ENCODE measurements at regions not wholly inside any gene's neighbourhood (a gene's known extent, or its start where the extent isn't known, plus 50 kb on each side); places are given as distances from the start of the nearest gene placed in this dataset.
A peak's percentile ranks its signal among the peaks of the same experiment; 100 is the strongest.

GRCh38 chr7:24341691-24342413 lies 57.9 kb downstream of the NPY start:
- DNase-seq = no peak

GRCh38 chr7:24343614-24344013 lies 59.6 kb downstream of the NPY start:
- no peak for DNase-seq

- no peak for DNase-seq
Measured at GRCh38 chr7:24346129-24346528, 62.1 kb downstream of the NPY start.

DNA sequence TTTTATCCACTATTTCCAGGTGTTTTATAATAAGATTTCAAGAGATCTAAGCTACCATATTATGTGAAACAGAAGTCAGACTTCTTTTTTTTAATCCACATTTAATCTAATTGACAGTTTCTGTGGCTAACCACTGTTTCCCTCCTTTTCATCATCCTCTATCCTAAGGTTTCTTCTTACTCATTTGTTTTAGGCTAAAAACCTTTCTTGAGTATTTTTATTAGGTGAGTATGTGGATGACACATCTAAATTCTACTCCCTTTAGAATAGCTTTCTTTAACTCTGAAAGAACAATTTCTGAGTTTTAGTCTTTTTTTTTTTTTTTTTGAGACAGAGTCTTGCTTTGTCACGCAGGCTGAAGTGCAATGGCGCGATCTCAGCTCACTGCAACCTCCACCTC lies 62.7 kb downstream of the NPY start:
- no peak for DNase-seq

- DNase-seq = no peak
Measured at GRCh38 chr7:24349339-24349738, 65.3 kb downstream of the NPY start.

- no peak for DNase-seq
Measured at GRCh38 chr7:24354456-24354855, 70.5 kb downstream of the NPY start.

- DNase-seq = no peak
Measured at GRCh38 chr7:24356718-24357386, 72.9 kb downstream of the NPY start.

DNA sequence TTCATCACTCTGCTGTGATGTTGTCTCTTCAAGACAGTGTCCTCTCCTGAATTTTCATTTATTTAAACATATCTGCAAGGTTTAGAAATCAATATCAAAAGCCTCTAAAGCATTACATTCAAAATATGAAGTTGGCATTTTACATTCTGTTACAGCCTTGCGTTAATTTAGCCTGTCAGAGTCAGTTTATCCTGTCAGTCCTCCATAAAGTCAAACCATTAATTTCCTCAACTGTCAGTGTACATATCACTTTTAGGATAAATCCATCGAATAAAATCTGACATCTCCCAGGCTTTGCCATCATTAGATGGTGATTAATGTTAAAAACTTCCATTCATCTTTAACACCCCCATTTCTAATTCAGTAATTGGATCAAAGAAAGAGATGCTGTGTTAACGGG lies 77.0 kb downstream of the NPY start:
- DNase-seq = no peak

DNA sequence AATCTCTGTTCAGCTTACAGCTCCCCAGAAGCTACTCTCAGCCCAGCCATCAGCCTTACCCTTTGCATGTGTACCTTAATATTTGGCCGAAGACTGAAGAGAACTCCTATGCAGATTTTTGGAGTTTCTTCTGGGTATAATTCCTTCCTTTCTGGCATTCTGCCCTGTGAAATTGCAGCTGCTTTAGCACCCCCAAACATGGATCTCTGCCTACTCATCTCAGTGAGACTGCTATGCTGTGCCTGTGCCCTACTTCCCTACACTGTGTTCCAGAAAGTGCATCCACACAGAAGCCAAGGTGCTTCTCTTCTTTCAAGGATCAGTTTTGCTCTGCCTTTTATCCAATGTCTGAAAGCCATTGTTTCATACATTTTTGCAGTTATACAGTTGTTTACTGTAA lies 81.6 kb downstream of the NPY start:
- DNase-seq = no peak

GRCh38 chr7:24366876-24367275 lies 82.9 kb downstream of the NPY start:
- no peak for DNase-seq

DNA sequence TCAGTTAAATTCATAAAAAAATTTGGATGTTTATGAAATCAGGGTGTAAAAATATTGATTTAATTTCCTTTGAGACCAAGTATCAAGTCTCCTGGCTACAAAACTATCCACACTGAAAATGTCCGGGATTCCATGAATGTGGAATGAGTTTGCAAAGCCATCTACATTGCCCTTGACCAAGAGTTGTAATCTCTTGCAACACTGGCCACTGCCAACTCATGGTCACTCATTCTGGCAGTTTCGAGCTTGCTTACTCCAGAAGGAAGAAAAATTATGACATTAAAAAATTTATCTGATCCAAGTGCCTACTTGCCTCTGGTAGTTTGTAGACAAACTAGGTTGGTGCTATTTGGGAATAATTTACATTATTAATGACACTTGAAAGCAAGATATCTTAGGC lies 84.2 kb downstream of the NPY start:
- no peak for DNase-seq

GRCh38 chr7:24370541-24370940 lies 86.6 kb downstream of the NPY start:
- DNase-seq = no peak

GRCh38 chr7:24372961-24373955 lies 89.3 kb downstream of the NPY start:
- DNase-seq = no peak

DNA sequence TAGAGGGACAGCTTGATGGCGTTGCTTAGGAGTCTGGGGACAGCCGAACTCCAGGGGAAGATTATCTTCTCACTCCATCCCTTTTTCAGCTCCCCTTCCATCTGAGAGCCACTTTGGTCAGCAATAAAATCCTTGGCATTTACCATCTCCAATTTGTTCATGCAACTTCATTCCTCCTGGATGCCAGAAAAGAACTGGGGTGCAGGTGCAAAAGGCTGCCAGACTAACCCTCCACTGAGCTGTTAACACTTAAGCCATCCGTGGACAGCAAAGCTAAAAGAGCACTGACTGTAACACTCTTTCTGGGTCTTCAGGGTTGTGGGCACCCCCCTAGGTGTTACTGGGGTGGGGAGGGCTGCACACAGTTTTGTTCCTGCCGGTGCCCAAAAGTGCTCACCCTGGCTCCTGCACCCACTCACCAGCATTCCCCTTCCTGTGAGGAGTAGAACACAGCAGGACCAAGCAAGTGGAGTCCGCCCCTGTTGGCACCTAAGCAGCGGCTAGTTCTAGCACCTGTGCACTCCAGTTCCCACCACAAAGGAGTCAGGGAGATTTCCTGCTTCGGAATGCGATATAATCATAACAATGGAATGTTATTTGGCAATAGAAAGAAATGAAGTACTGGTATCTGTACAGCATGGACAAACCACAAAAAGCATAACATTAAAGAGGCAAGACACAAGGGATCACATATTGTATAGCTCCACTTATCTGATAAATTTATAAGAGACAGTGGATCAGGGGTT lies 95.1 kb downstream of the NPY start:
- no peak for DNase-seq

GRCh38 chr7:24381894-24382505 lies 98.0 kb downstream of the NPY start:
- peak; percentile 20 to 27 for DNase-seq

DNA sequence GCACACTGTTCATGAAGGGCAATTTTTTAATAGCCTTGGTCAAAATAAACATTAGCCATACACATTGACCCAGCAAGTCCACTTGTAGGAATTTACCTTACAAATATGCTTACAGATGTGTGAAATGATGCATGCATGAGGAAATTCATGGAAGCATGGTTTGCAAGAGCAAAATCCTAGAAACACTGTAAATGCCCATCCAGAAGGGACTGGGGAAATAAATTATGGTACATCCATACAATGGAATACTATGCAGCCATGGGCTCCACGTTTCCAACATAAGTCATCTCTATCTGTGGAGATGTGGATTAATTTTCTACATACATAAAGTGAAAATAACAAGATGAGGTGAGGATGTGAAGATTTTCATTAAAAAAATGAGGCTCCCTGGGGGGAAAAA lies 99.1 kb downstream of the NPY start:
- DNase-seq = no peak

GRCh38 chr7:24384362-24385030 lies 100.5 kb downstream of the NPY start:
- no peak for DNase-seq

DNA sequence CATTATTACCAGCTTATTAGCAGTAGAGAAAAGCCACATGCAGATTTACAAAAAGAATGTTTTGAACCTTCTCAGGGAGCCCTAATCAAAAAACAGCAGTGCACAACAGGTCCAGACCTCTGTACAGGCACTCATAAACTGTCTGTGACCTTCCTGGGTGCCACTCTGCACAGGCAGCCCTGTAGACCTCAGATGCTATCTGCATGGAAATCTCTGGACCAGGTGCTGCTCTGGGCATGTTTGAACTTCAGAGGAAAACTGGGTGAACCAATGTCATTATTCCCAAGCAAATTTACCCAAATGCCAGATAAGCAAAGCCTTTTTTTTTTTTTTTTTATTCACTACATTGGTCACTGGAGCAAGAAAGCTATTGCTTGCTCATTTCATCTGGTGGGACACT lies 104.2 kb downstream of the NPY start:
- no peak for DNase-seq

- DNase-seq = no peak
Measured at GRCh38 chr7:24390376-24391157, 106.6 kb downstream of the NPY start.

GRCh38 chr7:24392774-24393173 lies 108.8 kb downstream of the NPY start:
- no peak for DNase-seq

- DNase-seq = no peak
Measured at GRCh38 chr7:24395512-24395911, 111.5 kb downstream of the NPY start.
